A673 (cell line): ENCODE measurements at regions not wholly inside any gene's neighbourhood (a gene's known extent, or its start where the extent isn't known, plus 50 kb on each side); places are given as distances from the start of the nearest gene placed in this dataset.

ENCODE experiments used
- CTCF ChIP-seq: fragments of 300-800, 200-600 bp; sonication (generic); conservative IDR thresholded peaks from 2 replicates; pipeline ENCODE4 v1.5.1; 2017; ENCODE audit warnings: low read depth, mild to moderate bottlenecking, antibody characterized with exemption, low read length, moderate library complexity, mixed read lengths
- EZH2 ChIP-seq: fragments of 200-600 bp; sonication (generic); IDR thresholded peaks from 2 replicates; pipeline ENCODE4 v1.6.1; 2017; ENCODE audit warnings: borderline replicate concordance, low read depth, mild to moderate bottlenecking, mixed read lengths, antibody characterized with exemption, low read length; ENCODE audit not compliant: poor library complexity, severe bottlenecking

- TF ChIP-seq CTCF (no peak), EZH2 (no peak)
Observed at GRCh38 chr4:112776535-112776934, 139.6 kb downstream of the LARP7 start.
